Activated T-cell treated with anti-CD3 and anti-CD28 coated beads, Interleukin-2, amount 50 U/mL, for 1 hour (primary cell): ENCODE measurements at regions not wholly inside any gene's neighbourhood (a gene's known extent, or its start where the extent isn't known, plus 50 kb on each side); places are given as distances from the start of the nearest gene placed in this dataset.
"Not testable (repeated sequence)": the region's sequence is repeated elsewhere in the genome, so short reads cannot be mapped to it uniquely, and the experiment has no call there.

Experiments used
- DNase-seq: peaks from one replicate; pipeline ENCODE4 v3.0.0-alpha.2; 2020

DNA sequence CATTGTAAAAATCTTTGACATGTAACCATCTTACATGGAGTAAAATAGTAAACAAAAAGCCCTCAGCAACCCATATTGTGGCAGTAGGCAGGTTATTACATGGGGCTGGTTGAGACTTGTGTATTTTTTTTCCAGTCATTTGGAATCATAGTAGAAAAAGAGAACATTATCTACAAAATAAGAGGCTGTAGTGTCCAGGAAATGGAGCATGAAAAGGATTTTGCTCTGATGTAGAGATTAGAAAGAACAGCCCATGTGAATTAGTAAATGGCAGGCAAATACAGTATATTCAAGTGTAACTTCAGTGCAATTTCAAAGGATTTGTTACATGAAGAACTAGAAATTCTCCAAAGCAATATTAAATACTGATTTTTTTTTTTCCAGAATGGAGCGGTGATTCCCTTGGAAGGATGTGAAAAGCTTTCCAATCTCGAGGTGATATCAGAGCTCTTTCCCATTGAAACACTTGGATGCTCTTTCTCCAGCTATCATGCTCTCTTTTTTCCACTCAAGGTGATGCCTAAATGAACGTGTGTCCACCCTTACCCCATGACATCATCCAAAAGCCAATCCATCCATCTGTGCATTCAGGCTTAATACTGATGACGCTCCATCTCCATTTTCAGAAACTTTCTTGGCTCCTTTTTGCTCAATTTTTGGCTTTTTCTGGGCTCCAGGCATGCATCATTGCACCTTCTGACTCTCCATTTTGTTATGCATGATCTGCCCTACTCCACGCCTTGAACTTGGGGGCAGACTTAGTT lies 1034.7 kb downstream of the TYW1 start:
- DNase-seq = no peak

GRCh38 chr7:68038621-68039314 lies 1042.1 kb downstream of the TYW1 start:
- no peak for DNase-seq

GRCh38 chr7:68041554-68041953 lies 1044.9 kb downstream of the TYW1 start:
- no peak for DNase-seq

DNA sequence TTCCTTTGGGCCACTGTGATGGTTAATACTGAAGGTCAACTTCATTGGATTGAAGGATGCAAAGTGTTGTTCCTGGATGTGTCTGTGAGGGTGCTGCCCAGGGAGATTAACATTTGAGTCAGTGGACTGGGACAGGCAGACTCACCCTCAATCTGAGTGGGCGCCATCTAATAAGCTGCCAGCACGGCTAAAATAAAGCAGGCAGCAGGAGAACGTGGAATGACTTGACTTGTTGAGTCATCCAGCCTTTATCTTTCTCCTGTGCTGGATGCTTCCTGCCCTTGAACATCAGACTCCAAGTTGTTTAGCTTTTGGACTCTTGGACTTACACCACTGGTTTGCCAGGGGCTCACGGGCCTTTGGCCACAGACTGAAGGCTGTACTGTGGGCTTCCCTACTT lies 1046.9 kb downstream of the TYW1 start:
- no peak for DNase-seq

- no peak for DNase-seq
These were observed 1054.0 kb downstream of the TYW1 start for GRCh38 chr7:68050627-68051026.

- DNase-seq = no peak
These were observed 1061.4 kb downstream of the TYW1 start for GRCh38 chr7:68058014-68058413.

DNA sequence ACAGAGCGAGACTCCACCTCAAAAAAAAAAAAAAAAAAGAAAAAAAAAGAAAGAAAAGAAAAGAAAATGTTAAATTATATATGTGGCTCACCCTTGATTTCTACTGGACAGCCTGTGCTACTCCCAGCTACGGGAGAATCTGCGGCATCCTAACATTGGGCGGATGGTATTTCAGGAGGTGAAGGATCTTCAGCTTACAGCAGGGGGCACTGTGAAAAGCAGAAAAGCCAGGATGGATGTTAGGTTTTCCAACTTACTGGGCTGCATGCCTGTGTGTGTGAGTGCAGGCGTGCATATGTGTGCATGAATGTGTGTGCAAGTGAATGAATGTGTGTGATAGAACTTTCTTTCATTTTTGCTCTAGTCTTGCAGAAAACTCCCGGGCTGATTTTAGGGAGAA lies 1066.5 kb downstream of the TYW1 start:
- DNase-seq = no peak

DNA sequence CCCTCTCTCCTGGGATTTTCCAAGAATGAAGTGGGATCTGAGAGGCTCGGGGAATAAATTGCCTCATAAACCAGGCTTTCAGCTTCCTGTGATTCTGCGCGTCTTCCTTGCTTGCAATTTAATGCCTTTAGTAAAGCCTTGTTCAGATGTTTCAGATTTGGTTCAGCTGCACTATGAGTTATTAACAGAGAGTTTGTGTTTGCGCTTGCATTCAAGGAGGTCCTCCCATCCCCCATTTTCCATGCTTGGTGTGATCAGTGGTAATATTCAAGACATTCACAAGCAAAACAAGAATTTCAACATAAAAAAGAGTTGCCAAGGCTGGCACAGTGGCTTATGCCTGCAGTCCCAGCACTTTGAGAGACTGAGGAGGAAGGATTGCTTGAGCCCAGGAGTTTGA lies 1068.9 kb downstream of the TYW1 start:
- DNase-seq = no peak

GRCh38 chr7:68067845-68068244 lies 1071.2 kb downstream of the TYW1 start:
- no peak for DNase-seq

DNA sequence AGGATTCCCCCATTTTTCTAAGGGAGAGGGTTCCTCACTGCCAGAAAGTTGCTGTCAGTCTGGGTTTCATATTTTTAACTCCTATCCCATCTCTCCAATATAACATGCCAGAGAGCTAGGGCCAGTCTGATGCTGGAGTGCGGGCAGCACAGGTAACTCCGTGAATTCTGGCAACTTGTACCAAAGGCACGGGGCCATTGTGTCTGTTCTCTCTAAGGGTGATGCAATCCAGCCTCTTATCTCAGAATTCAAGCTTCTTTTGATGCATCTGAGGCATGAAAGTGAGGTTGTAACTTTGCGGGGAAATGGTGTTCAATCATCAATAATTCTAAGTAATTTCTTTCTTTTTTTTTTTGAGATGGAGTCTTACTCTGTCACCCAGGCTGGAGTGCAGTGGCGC lies 1074.4 kb downstream of the TYW1 start:
- DNase-seq = no peak

GRCh38 chr7:68073701-68074100 lies 1077.1 kb downstream of the TYW1 start:
- DNase-seq = no peak

GRCh38 chr7:68074242-68074641 lies 1077.6 kb downstream of the TYW1 start:
- no peak for DNase-seq

- DNase-seq = no peak
These were observed 1081.6 kb downstream of the TYW1 start for GRCh38 chr7:68078157-68078710.

- DNase-seq = not testable (repeated sequence)
These were observed 1085.7 kb downstream of the TYW1 start for GRCh38 chr7:68082066-68082960.

- DNase-seq = not testable (repeated sequence)
These were observed 1086.5 kb downstream of the TYW1 start for GRCh38 chr7:68082961-68083657.

- no peak for DNase-seq
These were observed 1090.8 kb downstream of the TYW1 start for GRCh38 chr7:68087401-68087800.

DNA sequence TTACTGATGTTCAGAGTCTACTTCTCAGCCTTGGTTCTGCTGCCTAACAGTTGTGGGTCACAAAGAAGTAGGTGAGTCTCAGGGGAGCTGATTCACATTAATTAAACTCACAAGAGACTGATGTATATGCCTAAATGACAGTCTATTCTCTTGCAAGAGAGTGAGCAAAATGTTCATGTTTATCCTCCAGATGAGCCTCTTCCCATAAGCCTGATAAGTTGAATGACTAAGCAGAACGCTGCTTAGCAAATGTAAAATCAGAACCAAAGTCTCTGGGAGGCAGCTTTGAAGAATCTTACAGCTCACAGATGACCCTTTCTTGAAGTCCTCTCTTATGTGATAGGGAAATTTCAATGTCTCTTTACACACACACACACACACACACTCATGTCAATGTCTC lies 1092.2 kb downstream of the TYW1 start:
- no peak for DNase-seq

- DNase-seq = not testable (repeated sequence)
These were observed 1093.6 kb downstream of the TYW1 start for GRCh38 chr7:68090256-68090655.

DNA sequence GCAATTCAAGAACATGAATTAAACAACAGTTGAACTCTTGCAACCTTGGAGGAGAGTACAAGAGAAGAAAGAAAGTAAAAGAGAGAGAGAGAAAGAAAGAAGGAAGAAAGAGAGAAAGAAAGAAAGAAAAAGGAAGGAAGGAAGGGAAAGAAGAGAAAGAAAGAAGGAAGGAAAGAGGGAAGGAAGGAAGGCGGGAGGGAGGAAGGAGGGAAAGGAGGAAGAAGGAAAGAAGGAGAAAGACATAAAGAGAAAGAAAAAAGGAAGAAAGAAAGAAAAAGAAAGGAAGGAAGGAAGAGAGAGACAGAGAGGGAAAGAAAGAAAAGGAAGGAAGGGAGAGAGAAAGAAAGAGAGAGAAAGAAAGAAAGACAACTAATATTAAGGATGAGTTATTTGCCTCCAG lies 1106.7 kb downstream of the TYW1 start:
- no peak for DNase-seq

- DNase-seq = no peak
These were observed 1110.6 kb downstream of the TYW1 start for GRCh38 chr7:68107261-68107660.

DNA sequence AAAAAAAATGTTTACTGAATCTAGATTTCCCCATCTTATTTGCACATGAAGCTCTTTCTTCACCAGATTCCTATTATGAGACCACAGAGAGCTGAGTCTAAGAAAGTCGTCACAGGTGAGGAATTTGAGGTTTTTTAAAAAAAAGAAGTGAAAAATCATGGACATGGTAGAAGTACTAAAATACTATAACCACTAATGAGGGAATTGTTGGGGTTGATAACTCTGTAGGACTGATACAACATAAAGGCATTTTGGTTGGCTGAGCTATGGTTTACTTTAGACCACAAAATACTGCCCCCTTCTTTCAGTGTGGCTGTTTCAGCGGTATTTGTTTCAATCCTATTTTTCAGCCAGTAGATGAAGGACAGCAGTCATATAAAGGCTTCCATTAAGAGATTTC lies 1111.3 kb downstream of the TYW1 start:
- DNase-seq = no peak

DNA sequence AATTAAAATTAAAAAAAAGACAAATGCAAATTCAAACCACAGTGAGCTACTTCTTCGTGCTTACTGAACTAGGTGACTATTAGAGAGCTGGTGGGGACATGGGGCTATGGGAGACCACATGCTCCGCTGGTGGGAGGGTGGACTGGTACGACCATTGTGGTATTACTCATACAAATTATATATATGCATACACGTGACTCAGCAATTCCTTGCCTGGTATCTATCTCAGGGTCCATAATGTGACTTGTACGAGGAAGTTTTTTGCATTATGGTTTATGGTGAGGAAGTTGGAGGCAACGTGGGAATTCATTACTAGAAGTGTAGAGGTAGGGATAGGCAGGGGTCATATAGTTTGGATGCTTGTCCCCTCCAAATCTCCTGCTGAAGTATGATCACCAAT lies 1112.7 kb downstream of the TYW1 start:
- no peak for DNase-seq

DNA sequence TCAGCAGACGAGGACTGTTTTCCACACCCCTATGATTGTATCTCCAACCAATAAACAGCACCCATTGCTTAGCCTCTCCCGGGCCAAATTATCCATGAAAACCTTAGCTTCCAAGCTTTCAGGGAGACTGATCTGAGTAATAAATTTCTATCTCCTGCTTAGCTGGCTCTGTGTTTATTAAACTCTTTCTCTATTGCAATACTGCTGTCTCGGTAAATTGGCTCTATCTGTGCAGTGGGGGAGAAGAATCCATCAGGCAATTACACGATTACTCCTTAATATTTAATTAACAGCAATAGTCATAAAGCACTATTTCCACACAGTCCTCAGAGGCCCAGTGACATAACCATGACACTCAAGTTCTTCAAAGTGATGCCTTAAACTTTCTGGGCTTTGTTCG lies 1122.8 kb downstream of the TYW1 start:
- DNase-seq = no peak
